Colonic mucosa (tissue), 4 donors: ENCODE measurements at regions not wholly inside any gene's neighbourhood (a gene's known extent, or its start where the extent isn't known, plus 50 kb on each side); places are given as distances from the start of the nearest gene placed in this dataset.

Source experiments
- DNase-seq: peaks from one replicate; pipeline ENCODE4 v3.0.0-alpha.2; 2020
- H3K27ac ChIP-seq: fragments of 200-600 bp; one replicate; pipeline ENCODE4 v1.8.0; 2021
- H3K27me3 ChIP-seq: fragments of 200-600 bp; one replicate; pipeline ENCODE4 v1.8.0; 2021
- H3K36me3 ChIP-seq: fragments of 200-600 bp; one replicate; pipeline ENCODE4 v1.8.0; 2021
- H3K4me1 ChIP-seq: fragments of 200-600 bp; one replicate; pipeline ENCODE4 v1.8.0; 2021; ENCODE audit warnings: mild to moderate bottlenecking
- H3K4me3 ChIP-seq: fragments of 200-600 bp; one replicate; pipeline ENCODE4 v1.8.0; 2021
- H3K9ac ChIP-seq, 2 donors: one replicate each; pipeline ENCODE4 v1.7.0; 2013; ENCODE audit warnings: control low read depth in 2 of 2, low read depth in 2 of 2, low read length in 2 of 2
- H3K9me3 ChIP-seq: fragments of 200-600 bp; one replicate; pipeline ENCODE4 v1.8.0; 2021
- intact Hi-C: fragments of 100-400 bp; cut with DNase I; formaldehyde crosslinking; loops from one replicate; pipeline ENCODE4 v1.14.1; 2022
- TF ChIP-seq, protein P1 (sequence below): fragments of 200-600 bp; IDR thresholded peaks from one replicate; pipeline ENCODE4 v1.8.0; 2022; ENCODE audit warnings: antibody characterized with exemption, mild to moderate bottlenecking
- donor health status: healthy.
- donor health status: DM: no; HTN: no; CAD: no.
- donor health status: DM: no; HTN: no; CAD: no.

DNA sequence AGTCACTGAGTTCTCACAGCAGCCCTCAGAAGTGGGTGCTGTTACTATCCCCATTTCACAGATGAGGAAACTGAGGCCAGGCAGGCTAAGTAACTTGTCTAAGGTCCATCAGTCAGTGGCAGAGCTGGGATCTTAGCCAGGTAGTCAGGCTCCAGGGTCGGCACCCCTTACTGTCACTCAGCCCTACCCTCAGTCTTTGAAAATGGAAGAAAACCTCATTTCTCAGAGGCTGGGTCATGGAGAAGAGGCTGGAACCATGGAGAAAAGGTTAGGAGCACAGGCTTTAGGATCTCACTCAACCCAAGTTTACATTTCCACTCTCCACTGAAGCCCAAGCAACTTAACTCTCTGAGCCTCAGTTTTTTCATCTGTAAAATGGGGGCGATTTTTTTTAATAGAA is 116.2 kb upstream of the SIRPG start:
- TF ChIP-seq, protein P1, sequence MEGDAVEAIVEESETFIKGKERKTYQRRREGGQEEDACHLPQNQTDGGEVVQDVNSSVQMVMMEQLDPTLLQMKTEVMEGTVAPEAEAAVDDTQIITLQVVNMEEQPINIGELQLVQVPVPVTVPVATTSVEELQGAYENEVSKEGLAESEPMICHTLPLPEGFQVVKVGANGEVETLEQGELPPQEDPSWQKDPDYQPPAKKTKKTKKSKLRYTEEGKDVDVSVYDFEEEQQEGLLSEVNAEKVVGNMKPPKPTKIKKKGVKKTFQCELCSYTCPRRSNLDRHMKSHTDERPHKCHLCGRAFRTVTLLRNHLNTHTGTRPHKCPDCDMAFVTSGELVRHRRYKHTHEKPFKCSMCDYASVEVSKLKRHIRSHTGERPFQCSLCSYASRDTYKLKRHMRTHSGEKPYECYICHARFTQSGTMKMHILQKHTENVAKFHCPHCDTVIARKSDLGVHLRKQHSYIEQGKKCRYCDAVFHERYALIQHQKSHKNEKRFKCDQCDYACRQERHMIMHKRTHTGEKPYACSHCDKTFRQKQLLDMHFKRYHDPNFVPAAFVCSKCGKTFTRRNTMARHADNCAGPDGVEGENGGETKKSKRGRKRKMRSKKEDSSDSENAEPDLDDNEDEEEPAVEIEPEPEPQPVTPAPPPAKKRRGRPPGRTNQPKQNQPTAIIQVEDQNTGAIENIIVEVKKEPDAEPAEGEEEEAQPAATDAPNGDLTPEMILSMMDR = no peak
- Histone ChIP-seq H3K27ac (no peak overlapping the region), H3K4me3 (no peak overlapping the region), H3K36me3 (no peaks in the 10 kb centered on the region), H3K9ac (no peak overlapping the region), H3K27me3 (no peaks in the 10 kb centered on the region), H3K4me1 (peaks cover 7% of the 10 kb centered on the region), H3K9me3 (no peaks in the 10 kb centered on the region)
- intact Hi-C loops = no loop called here
- DNase-seq = no peak

DNA sequence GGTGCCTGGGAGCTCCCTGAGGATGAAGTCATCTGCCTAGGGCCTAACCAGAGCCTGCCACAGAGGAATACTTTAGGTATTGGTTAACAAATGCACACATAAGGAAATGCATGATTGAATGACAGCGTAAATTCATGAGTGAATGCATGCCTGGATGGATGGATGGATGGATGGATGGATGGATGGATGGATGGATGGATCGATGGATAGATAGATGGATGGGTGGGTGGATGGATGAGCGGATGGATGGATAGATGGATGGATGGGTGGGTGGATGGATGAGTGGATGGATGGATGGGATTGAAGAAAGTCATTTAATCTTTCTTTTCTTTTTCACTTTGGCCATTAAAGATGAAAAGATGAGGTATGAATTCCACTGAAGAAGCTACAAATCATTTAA is 111.9 kb upstream of the SIRPG start:
- no peak overlapping the region for H3K27ac ChIP-seq
- H3K36me3 ChIP-seq = no peaks in the 10 kb centered on the region
- H3K9ac ChIP-seq = no peak overlapping the region
- no peak overlapping the region for H3K4me3 ChIP-seq
- no peaks in the 10 kb centered on the region for H3K4me1 ChIP-seq
- TF ChIP-seq, protein P1 = no peak
- no peaks in the 10 kb centered on the region for H3K27me3 ChIP-seq
- no peak for DNase-seq
- intact Hi-C loops = loop anchor here (10.0 kb wide), 1 partner anchor 325 kb away; no protein-coding TSS in a partner anchor
- H3K9me3 ChIP-seq = no peaks in the 10 kb centered on the region

DNA sequence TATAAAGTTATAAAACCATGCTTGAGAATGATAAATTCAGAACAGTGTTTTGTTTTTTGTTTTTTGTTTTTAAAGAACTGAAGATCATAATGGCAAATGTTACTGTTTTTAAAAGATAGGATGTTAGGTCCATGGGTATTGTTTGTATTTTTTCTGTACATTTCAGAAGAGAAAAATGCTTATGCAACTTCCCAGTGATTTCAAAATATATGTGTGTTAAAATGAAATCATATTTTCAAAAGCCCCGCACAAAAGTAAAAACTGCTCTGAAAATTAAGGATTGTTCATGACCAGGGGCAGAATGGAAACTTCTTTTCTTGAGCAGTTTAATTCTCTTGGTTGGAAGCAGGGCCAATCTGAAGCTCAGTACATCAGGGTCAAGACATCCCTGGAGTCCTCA is 109.2 kb upstream of the SIRPG start:
- TF ChIP-seq, protein P1 = no peak
- Histone ChIP-seq H3K36me3 (no peaks in the 10 kb centered on the region), H3K4me3 (no peak overlapping the region), H3K4me1 (no peaks in the 10 kb centered on the region), H3K27ac (no peak overlapping the region), H3K27me3 (no peaks in the 10 kb centered on the region), H3K9me3 (no peaks in the 10 kb centered on the region), H3K9ac (no peak overlapping the region)
- no peak for DNase-seq
- intact Hi-C loops = loop anchor here (10.0 kb wide), 1 partner anchor 328 kb away; no protein-coding TSS in a partner anchor

DNA sequence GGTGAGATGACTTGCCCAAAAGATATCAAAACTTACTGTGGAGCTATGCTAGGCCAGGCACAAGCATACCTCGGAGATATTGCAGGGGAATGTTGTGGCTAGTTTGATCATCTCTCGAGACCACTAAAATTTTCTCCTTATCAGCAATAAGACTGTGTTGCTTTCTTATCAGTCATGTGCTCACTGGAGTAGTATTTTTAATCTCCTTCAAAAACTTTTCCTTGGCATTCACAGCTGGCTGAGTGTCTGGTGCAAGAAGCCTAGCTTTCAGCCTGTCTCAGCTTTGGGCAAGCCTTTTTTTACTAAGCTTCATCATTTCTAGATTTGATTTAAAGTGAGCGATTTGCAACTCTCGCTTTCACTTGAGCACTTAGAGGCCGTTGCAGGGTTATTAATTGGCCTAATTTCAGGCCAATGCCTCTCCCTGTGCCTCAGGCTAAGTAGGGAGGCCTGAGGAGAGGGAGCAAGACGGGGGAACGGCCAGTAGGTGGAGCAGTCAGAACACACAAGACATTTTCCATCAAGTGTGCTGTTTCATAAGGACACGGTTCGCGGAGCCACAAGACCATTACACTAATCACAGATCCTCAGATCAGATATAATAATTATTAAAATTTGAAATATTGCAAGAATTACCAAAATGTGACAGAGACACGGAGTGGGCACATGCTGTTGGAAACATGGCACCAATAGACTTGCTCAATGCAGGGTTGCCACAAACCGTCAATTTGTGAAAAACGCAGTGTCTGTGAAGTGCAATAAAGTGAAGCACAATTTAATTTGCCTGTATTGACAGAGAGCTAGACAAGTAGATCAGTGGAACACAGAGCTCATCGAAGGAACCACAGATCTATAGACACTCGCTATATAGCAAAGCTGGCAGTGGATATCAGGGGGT is 106.8 kb upstream of the SIRPG start:
- peak; percentile 86 for DNase-seq
- Histone ChIP-seq H3K27me3 (no peaks in the 10 kb centered on the region), H3K4me1 (no peaks in the 10 kb centered on the region), H3K36me3 (no peaks in the 10 kb centered on the region), H3K9ac (no peak overlapping the region), H3K4me3 (no peak overlapping the region), H3K27ac (no peak overlapping the region), H3K9me3 (no peaks in the 10 kb centered on the region)
- intact Hi-C loops = loop anchor here (5.0 to 10.0 kb wide), 2 partner anchors 330 to 408 kb away; no protein-coding TSS in a partner anchor
- TF ChIP-seq, protein P1 = peak; percentile 86

DNA sequence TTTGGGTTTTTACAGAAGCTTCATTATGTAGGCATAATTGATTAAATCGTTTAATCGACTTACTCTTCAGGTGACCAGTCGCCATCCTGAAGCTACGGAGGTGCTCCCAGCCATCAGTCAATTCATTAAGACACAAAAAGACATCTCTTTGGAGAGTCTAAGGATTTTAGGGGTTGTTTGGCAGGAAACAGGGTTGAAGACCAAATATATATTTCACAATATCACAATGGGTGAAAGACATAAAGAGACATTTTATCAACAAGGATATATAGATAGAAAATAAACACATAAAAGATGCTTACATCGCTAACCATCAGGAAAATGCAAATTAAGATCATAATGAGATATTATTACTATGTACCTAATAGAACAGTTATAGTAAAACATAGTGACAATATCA is 104.0 kb upstream of the SIRPG start:
- no peak for DNase-seq
- Histone ChIP-seq H3K4me3 (no peak overlapping the region), H3K36me3 (no peaks in the 10 kb centered on the region), H3K4me1 (peaks cover 4% of the 10 kb centered on the region), H3K27me3 (no peaks in the 10 kb centered on the region), H3K9ac (no peak overlapping the region), H3K27ac (no peak overlapping the region), H3K9me3 (no peaks in the 10 kb centered on the region)
- intact Hi-C loops = loop anchor here (5.0 to 10.0 kb wide), 2 partner anchors 333 to 411 kb away; no protein-coding TSS in a partner anchor
- TF ChIP-seq, protein P1 = no peak
